Hepatocyte (in vitro differentiated cells): ENCODE measurements at regions not wholly inside any gene's neighbourhood (a gene's known extent, or its start where the extent isn't known, plus 50 kb on each side); places are given as distances from the start of the nearest gene placed in this dataset.

ENCODE experiments used
- EZH2 ChIP-seq: fragments of 200-600 bp; sonication (generic); IDR thresholded peaks from 2 replicates; pipeline ENCODE4 v1.6.1; 2016; ENCODE audit warnings: antibody characterized with exemption, mild to moderate bottlenecking, borderline replicate concordance
- TF ChIP-seq, protein P1 (sequence below): fragments of 200-600 bp; sonication (generic); IDR thresholded peaks from 2 replicates; pipeline ENCODE4 v1.5.1; 2016; ENCODE audit warnings: antibody characterized with exemption, mild to moderate bottlenecking; ENCODE audit not compliant: poor library complexity

DNA sequence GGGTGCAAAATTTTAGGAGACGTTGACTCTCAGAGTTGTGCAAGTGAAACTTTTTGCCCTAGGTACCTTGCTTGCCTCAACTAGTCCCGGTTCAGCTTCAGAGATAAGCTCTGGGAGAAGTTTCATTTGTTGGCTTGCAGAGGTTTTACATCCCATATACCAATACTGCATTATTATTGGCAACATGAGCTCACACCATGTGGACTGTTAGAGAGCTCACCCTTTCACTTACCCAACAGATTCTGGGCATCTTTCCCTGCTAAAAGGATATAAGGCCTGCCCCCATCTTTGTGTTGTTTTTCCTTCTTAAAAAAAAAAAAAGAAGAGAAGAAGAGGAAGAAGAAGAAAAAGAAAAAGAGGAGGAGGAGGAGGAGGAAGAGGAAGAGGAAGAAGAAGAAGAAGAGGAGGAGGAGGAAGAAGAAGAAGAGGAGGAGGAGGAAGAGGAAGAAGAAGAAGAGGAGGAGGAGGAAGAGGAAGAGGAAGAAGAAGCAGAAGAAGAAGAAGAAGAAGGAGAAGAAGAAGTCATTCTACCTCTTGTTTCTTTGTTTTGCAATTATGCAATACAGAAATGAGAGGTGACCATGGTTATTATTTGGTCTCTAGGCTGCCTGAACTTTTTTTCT is 292.6 kb upstream of the IRX3 start:
- TF ChIP-seq, protein P1, sequence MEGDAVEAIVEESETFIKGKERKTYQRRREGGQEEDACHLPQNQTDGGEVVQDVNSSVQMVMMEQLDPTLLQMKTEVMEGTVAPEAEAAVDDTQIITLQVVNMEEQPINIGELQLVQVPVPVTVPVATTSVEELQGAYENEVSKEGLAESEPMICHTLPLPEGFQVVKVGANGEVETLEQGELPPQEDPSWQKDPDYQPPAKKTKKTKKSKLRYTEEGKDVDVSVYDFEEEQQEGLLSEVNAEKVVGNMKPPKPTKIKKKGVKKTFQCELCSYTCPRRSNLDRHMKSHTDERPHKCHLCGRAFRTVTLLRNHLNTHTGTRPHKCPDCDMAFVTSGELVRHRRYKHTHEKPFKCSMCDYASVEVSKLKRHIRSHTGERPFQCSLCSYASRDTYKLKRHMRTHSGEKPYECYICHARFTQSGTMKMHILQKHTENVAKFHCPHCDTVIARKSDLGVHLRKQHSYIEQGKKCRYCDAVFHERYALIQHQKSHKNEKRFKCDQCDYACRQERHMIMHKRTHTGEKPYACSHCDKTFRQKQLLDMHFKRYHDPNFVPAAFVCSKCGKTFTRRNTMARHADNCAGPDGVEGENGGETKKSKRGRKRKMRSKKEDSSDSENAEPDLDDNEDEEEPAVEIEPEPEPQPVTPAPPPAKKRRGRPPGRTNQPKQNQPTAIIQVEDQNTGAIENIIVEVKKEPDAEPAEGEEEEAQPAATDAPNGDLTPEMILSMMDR: no peak
- TF ChIP-seq EZH2: no peak
